IMR-90 (cell line): ENCODE measurements at regions not wholly inside any gene's neighbourhood (a gene's known extent, or its start where the extent isn't known, plus 50 kb on each side); places are given as distances from the start of the nearest gene placed in this dataset.

ENCODE experiments used
- MXI1 ChIP-seq: IDR thresholded peaks from 2 replicates; pipeline ENCODE4 v1.6.1; 2012; ENCODE audit warnings: low read depth, mild to moderate bottlenecking, low read length, moderate library complexity, borderline replicate concordance
- POLR2A ChIP-seq: IDR thresholded peaks from 2 replicates; pipeline ENCODE4 v1.6.1; 2012; ENCODE audit warnings: mild to moderate bottlenecking, low read depth, low read length
- TF ChIP-seq, protein P1 (sequence below): conservative IDR thresholded peaks from 2 replicates; pipeline ENCODE4 v1.5.1; 2012; ENCODE audit warnings: mild to moderate bottlenecking, low read depth, low read length, improper control_type of control experiment

DNA sequence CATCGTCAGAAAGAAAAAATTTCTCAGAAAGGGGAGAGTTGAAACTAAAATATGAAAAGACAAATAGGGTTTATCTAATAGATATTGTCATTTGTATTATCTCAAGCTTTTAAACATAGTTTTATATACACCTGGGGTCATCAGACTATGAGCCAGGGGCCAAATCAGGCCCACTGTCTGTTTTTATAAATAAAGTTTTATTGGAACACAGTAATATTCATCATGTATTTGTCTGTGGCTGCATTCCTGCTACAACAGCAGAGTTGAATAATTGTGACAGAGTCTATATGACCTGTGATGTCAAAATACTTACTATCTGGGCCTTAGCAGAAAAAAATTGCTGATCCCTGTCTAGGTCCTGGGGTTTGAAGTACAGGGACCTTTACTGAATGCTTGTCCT lies 120.5 kb upstream of the RUNX1 start:
- TF ChIP-seq, protein P1, sequence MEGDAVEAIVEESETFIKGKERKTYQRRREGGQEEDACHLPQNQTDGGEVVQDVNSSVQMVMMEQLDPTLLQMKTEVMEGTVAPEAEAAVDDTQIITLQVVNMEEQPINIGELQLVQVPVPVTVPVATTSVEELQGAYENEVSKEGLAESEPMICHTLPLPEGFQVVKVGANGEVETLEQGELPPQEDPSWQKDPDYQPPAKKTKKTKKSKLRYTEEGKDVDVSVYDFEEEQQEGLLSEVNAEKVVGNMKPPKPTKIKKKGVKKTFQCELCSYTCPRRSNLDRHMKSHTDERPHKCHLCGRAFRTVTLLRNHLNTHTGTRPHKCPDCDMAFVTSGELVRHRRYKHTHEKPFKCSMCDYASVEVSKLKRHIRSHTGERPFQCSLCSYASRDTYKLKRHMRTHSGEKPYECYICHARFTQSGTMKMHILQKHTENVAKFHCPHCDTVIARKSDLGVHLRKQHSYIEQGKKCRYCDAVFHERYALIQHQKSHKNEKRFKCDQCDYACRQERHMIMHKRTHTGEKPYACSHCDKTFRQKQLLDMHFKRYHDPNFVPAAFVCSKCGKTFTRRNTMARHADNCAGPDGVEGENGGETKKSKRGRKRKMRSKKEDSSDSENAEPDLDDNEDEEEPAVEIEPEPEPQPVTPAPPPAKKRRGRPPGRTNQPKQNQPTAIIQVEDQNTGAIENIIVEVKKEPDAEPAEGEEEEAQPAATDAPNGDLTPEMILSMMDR: no peak
- TF ChIP-seq POLR2A (no peak), MXI1 (no peak)
